HepG2 (cell line): ENCODE measurements at regions not wholly inside any gene's neighbourhood (a gene's known extent, or its start where the extent isn't known, plus 50 kb on each side); places are given as distances from the start of the nearest gene placed in this dataset.

Source experiments
- ARNT ChIP-seq: fragments of 450-650 bp; IDR thresholded peaks from 2 replicates; pipeline ENCODE4 v1.6.1; 2017
- MAZ ChIP-seq, 2 experiments: sonication (generic) in 1 of 2; formaldehyde crosslinking in 1 of 2; IDR thresholded peaks; 2 replicates each; pipeline versions ENCODE4 v1.5.0 to v1.6.1; 2012 to 2020; ENCODE audit warnings: low read depth in 2 of 2, mild to moderate bottlenecking in 2 of 2, borderline replicate concordance in 1 of 2, improper control_type of control experiment in 1 of 2, low read length in 1 of 2, missing genetic modification reagents in 1 of 2, moderate library complexity in 1 of 2
- NFYB ChIP-seq: sonication (generic); formaldehyde crosslinking; IDR thresholded peaks from 2 replicates; pipeline ENCODE4 v1.4.0; 2020; ENCODE audit warnings: missing genetic modification reagents
- NR2C2 ChIP-seq: sonication (generic); formaldehyde crosslinking; IDR thresholded peaks from 2 replicates; pipeline ENCODE4 v1.4.0; 2020; ENCODE audit warnings: missing genetic modification reagents, mild to moderate bottlenecking, moderate library complexity, borderline replicate concordance
- SOX13 ChIP-seq, 3 experiments: fragments of 450-650 bp in 1 of 3; sonication (generic) in 1 of 3; formaldehyde crosslinking in 1 of 3; IDR thresholded peaks in 2 of 3; conservative IDR thresholded peaks in 1 of 3; 2 replicates each; pipeline versions ENCODE4 v1.5.0 to v1.6.1; 2016 to 2020; ENCODE audit warnings: antibody characterized with exemption in 1 of 3, mild to moderate bottlenecking in 1 of 3, missing compliant biosample characterization in 1 of 3, missing genetic modification reagents in 1 of 3, moderate library complexity in 1 of 3
- ZBTB39 ChIP-seq: sonication (generic); formaldehyde crosslinking; IDR thresholded peaks from 2 replicates; pipeline ENCODE4 v1.5.0; 2020; ENCODE audit warnings: missing genetic modification reagents

- TF ChIP-seq ARNT (no peak), NFYB (no peak), NR2C2 (no peak), SOX13 (IDR thresholded peaks at IDR 0.05) (no peak), SOX13 (CRISPR knock-in tag; conservative IDR thresholded peaks at IDR 0.05 in 1 of 2, IDR thresholded peaks at IDR 0.05 in 1 of 2) (no peak), ZBTB39 (CRISPR knock-in tag) (no peak), MAZ (IDR thresholded peaks at IDR 0.05; ENCODE audit: borderline replicate concordance, low read depth, low read length) (no peak), MAZ (CRISPR knock-in tag; IDR thresholded peaks at IDR 0.05; ENCODE audit: low read depth) (no peak)
Measured at GRCh38 chr18:10063489-10063888, 149.7 kb downstream of the VAPA start.
